ENCODE measurements at regions not wholly inside any gene's neighbourhood (a gene's known extent, or its start where the extent isn't known, plus 50 kb on each side); places are given as distances from the start of the nearest gene placed in this dataset.

DNA sequence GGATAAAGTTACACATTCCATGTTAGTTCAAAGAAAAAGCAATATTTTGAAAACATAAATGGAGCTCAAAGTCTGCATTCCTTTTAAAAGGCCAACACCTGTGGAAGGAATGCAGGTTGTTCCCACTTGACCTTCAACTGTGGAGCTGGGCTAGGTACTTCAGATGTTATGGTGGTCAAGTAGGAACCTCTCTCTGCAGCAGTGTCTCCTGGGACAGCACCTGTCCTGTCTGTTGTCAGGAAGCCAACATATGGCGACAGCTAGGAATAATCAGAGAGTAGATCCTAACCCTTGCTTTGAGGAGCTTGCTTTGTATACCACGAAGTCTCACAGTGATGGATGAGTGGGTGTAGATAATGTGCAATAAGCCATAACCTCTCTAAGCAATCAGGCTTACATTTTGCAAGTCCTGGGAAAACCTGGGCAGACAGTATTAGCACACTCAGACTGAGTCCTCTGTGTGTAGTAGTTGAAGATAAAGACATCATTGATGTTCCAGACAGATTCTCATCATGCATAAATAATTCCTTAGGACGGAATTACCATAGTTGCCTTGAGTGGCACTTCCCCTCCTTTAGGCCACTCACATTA lies 347.5 kb downstream of the PRL start:
- TF ChIP-seq, protein P1, sequence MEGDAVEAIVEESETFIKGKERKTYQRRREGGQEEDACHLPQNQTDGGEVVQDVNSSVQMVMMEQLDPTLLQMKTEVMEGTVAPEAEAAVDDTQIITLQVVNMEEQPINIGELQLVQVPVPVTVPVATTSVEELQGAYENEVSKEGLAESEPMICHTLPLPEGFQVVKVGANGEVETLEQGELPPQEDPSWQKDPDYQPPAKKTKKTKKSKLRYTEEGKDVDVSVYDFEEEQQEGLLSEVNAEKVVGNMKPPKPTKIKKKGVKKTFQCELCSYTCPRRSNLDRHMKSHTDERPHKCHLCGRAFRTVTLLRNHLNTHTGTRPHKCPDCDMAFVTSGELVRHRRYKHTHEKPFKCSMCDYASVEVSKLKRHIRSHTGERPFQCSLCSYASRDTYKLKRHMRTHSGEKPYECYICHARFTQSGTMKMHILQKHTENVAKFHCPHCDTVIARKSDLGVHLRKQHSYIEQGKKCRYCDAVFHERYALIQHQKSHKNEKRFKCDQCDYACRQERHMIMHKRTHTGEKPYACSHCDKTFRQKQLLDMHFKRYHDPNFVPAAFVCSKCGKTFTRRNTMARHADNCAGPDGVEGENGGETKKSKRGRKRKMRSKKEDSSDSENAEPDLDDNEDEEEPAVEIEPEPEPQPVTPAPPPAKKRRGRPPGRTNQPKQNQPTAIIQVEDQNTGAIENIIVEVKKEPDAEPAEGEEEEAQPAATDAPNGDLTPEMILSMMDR (IDR thresholded peaks at IDR 0.05 in 8 of 11, conservative IDR thresholded peaks at IDR 0.05 in 3 of 11) = no peak
- TF ChIP-seq POLR2AphosphoS5 (IDR thresholded peaks at IDR 0.05) = no peak
